ENCODE measurements at regions not wholly inside any gene's neighbourhood (a gene's known extent, or its start where the extent isn't known, plus 50 kb on each side); places are given as distances from the start of the nearest gene placed in this dataset.

DNA sequence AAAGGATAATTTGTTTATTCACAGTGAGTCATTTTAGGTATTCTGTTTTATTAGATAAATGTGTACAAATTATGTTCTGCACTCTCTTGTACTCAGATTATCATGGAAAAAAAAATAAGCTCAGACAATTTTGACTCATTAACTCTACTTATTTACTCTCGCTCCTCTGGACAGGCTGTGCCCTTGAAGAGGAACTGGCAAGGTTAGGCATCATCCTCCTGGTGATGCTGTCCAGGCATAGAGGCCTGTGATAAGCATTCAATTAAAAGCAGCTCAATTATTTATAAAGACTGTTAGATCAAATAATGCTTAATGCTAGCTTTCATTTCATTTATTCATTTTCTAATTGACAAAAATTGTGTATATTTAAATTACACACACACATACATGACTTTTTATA is 518.5 kb downstream of the TENT5A start:
- no peak for DNase-seq (ENCODE audit: extremely low spot score)
- Histone ChIP-seq H3K9me3 (no peaks in the 10 kb centered on the region), H3K27ac (replicated peaks in 1 of 4) (no peak overlapping the region), H3K27me3 (no peaks in the 10 kb centered on the region), H3K36me3 (no peaks in the 10 kb centered on the region), H3K4me3 (no peak overlapping the region), H3K4me1 (no peaks in the 10 kb centered on the region)
- 93% methylated on average over 1 of the region's 1 CpG for WGBS
- TF ChIP-seq EP300 (IDR thresholded peaks at IDR 0.05) = no peak
- TF ChIP-seq, protein P1, sequence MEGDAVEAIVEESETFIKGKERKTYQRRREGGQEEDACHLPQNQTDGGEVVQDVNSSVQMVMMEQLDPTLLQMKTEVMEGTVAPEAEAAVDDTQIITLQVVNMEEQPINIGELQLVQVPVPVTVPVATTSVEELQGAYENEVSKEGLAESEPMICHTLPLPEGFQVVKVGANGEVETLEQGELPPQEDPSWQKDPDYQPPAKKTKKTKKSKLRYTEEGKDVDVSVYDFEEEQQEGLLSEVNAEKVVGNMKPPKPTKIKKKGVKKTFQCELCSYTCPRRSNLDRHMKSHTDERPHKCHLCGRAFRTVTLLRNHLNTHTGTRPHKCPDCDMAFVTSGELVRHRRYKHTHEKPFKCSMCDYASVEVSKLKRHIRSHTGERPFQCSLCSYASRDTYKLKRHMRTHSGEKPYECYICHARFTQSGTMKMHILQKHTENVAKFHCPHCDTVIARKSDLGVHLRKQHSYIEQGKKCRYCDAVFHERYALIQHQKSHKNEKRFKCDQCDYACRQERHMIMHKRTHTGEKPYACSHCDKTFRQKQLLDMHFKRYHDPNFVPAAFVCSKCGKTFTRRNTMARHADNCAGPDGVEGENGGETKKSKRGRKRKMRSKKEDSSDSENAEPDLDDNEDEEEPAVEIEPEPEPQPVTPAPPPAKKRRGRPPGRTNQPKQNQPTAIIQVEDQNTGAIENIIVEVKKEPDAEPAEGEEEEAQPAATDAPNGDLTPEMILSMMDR (IDR thresholded peaks at IDR 0.05) = no peak
- no peak for TF ChIP-seq POLR2AphosphoS5 (IDR thresholded peaks at IDR 0.05)
- TF ChIP-seq POLR2A (IDR thresholded peaks at IDR 0.05; ENCODE audit: low read depth) = no peak
- intact Hi-C loops (cut with DNase I) = no loop called here

DNA sequence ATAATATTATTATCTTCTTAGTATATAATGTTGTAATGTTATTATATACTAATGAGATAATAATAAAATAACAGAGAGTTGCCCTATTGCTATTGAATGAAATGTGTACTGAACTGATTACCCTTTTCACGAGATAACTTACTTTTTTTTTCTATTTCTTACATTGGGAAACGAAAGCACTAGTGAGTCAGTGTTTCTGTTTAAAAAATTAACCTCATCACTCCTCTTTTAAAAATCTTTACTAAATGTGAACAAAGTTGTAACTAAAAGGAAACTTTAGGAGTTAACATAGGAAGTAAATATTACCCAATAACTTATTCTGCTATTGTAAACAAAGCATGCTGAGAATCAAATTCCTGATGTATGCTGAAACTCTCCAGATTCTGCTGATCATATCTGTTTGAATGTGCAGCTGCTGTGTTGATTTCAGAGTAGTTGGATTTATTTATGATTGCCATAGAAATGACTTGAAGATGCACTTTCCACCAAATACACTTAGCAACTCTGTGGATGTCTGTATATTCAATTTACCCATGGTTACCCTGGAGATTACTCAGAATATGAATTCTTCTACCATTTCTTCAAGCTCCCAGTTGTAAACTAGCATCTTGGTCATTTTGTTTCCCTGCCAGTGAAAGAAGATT is 523.4 kb downstream of the TENT5A start:
- WGBS = 28% methylated on average over 2 of the region's 2 CpGs
- Histone ChIP-seq H3K4me3 (no peak overlapping the region), H3K27me3 (no peaks in the 10 kb centered on the region), H3K4me1 (no peaks in the 10 kb centered on the region), H3K27ac (replicated peaks in 1 of 4) (no peak overlapping the region), H3K9me3 (no peaks in the 10 kb centered on the region), H3K36me3 (no peaks in the 10 kb centered on the region)
- intact Hi-C loops (cut with DNase I) = no loop called here
- TF ChIP-seq POLR2AphosphoS5 (IDR thresholded peaks at IDR 0.05) (no peak), EP300 (IDR thresholded peaks at IDR 0.05) (no peak), POLR2A (IDR thresholded peaks at IDR 0.05; ENCODE audit: low read depth) (no peak)
- TF ChIP-seq, protein P1 (IDR thresholded peaks at IDR 0.05) = no peak
- DNase-seq (ENCODE audit: extremely low spot score) = no peak

DNA sequence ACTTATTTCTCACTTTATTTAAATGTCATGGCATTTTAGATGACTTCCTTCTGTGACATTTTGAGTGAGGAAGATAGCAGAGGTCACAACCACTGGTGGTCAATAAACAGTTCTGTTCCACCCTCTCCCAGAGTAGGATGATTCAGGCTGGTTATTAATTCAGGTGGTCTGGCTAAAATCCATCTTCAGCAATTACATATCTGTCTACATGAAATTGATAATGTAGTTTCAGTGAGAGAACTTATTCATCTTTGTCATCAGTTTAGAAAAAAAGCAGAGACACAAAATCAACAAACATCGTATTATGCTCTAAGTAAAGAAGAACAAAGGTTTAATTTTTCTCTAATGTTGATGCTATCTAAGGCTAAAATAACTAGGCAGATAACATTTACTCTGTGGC is 525.5 kb downstream of the TENT5A start:
- 74% methylated on average over 1 of the region's 1 CpG for WGBS
- no peak overlapping the region for H3K27ac ChIP-seq (replicated peaks in 1 of 4)

DNA sequence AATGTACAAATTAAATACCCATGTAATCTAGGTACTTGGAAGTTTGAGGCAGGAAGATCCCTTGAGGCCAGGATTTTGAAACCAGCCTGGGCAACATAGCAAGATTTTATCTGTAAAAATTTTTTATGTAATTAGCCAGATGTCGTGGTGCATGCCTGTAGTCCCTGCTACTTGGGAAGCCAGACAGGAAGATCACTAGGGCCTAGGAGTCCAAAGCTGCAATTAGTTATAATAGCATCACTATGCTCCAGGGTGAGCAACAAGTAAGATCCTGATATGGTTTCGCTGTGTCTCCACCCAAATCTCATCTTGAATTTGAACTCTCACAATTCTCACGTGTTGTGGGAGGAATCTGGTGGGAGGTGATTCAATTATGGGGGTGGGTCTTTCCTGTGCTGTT is 535.8 kb downstream of the TENT5A start:
- no peak overlapping the region for H3K4me3 ChIP-seq
- no peak for TF ChIP-seq POLR2A (IDR thresholded peaks at IDR 0.05; ENCODE audit: low read depth)
- TF ChIP-seq POLR2AphosphoS5 (IDR thresholded peaks at IDR 0.05) = no peak
- TF ChIP-seq, protein P1 (IDR thresholded peaks at IDR 0.05) = no peak
- TF ChIP-seq EP300 (IDR thresholded peaks at IDR 0.05) = no peak
- H3K27me3 ChIP-seq = no peaks in the 10 kb centered on the region
- no peaks in the 10 kb centered on the region for H3K4me1 ChIP-seq
- H3K27ac ChIP-seq (replicated peaks in 1 of 4) = no peak overlapping the region
- H3K9me3 ChIP-seq = peaks cover 0 to 9% (median 0%) of the 10 kb centered on the region in 4 donors
- DNase-seq (ENCODE audit: extremely low spot score) = no peak
- intact Hi-C loops (cut with DNase I) = no loop called here
- 79% methylated on average over 3 of the region's 3 CpGs for WGBS
- no peaks in the 10 kb centered on the region for H3K36me3 ChIP-seq

More for the DNA sequence above, 525.5 kb downstream of the TENT5A start:
- no peak for TF ChIP-seq POLR2AphosphoS5 (IDR thresholded peaks at IDR 0.05)
- no peak for TF ChIP-seq EP300 (IDR thresholded peaks at IDR 0.05)
- TF ChIP-seq, protein P1 (IDR thresholded peaks at IDR 0.05) = no peak
- no peak for TF ChIP-seq POLR2A (IDR thresholded peaks at IDR 0.05; ENCODE audit: low read depth)
- no peaks in the 10 kb centered on the region for H3K27me3 ChIP-seq
- H3K4me3 ChIP-seq = no peak overlapping the region
- no peak for DNase-seq (ENCODE audit: extremely low spot score)
- H3K9me3 ChIP-seq = no peaks in the 10 kb centered on the region
- intact Hi-C loops (cut with DNase I) = no loop called here
- H3K36me3 ChIP-seq = no peaks in the 10 kb centered on the region
- no peaks in the 10 kb centered on the region for H3K4me1 ChIP-seq

DNA sequence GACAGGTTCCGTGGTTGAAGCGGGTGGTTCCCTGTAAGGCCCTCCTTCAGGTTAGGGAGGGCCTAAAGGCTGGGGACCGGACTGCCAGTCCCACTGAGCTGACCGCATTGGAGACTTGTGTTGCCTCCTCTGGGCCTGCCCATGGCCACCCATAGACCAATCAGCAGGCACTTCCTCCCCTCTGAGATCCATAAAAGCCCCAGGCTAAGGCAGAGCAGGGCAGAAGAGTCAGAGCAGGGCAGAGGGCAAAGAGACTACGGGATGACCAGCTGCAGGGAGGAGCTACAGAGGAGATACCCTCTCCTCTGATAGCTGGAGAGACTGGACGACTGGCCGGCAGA is 537.4 kb downstream of the TENT5A start:
- Histone ChIP-seq H3K4me1 (no peaks in the 10 kb centered on the region), H3K4me3 (no peak overlapping the region), H3K27me3 (no peaks in the 10 kb centered on the region), H3K9me3 (peaks cover 0 to 9% (median 0%) of the 10 kb centered on the region in 4 donors), H3K36me3 (no peaks in the 10 kb centered on the region), H3K27ac (replicated peaks in 1 of 4) (no peak overlapping the region)
- no peak for DNase-seq (ENCODE audit: extremely low spot score)
- TF ChIP-seq EP300 (IDR thresholded peaks at IDR 0.05) = no peak
- no peak for TF ChIP-seq POLR2AphosphoS5 (IDR thresholded peaks at IDR 0.05)
- TF ChIP-seq POLR2A (IDR thresholded peaks at IDR 0.05; ENCODE audit: low read depth) = no peak
- TF ChIP-seq, protein P1 (IDR thresholded peaks at IDR 0.05) = no peak
- intact Hi-C loops (cut with DNase I) = no loop called here
- WGBS = 86% methylated on average over 4 of the region's 7 CpGs

Data from esophagus muscularis mucosa (tissue), 4 donors.